HL-60 (cell line): ENCODE measurements at regions not wholly inside any gene's neighbourhood (a gene's known extent, or its start where the extent isn't known, plus 50 kb on each side); places are given as distances from the start of the nearest gene placed in this dataset.
"Not testable (repeated sequence)": the region's sequence is repeated elsewhere in the genome, so short reads cannot be mapped to it uniquely, and the experiment has no call there.

Source experiments
- DNase-seq, 2 experiments: peaks; one replicate each; pipeline ENCODE4 v3.0.0-alpha.2; 2010 to 2020; ENCODE audit warnings: low read depth in 1 of 2, low spot score in 1 of 2
- H3K27ac ChIP-seq: fragments of 250-450 bp; sonication (Bioruptor Pico); replicated peaks from 2 replicates; pipeline ENCODE4 v1.5.1; 2020; ENCODE audit warnings: mild to moderate bottlenecking, moderate library complexity
- H3K27me3 ChIP-seq: fragments of 250-450 bp; sonication (Bioruptor Pico); 2 replicates; pipeline ENCODE4 v1.5.1; 2021; ENCODE audit warnings: mild to moderate bottlenecking, moderate library complexity; ENCODE audit not compliant: insufficient read depth, poor library complexity, severe bottlenecking
- H3K4me3 ChIP-seq: replicated peaks from 2 replicates; pipeline ENCODE4 v1.5.1; 2011; ENCODE audit warnings: mild to moderate bottlenecking, control low read depth, low read length; ENCODE audit not compliant: insufficient read depth
- GABPA ChIP-seq: IDR thresholded peaks from 2 replicates; pipeline ENCODE4 v1.6.1; 2012; ENCODE audit warnings: low read depth
- POLR2AphosphoS5 ChIP-seq: IDR thresholded peaks from 2 replicates; pipeline ENCODE4 v1.6.1; 2012; ENCODE audit warnings: low read depth
- SPI1 ChIP-seq: IDR thresholded peaks from 2 replicates; pipeline ENCODE4 v1.6.1; 2012; ENCODE audit warnings: low read depth, mild to moderate bottlenecking, borderline replicate concordance
- TF ChIP-seq, protein P1 (sequence below): IDR thresholded peaks from one replicate; pipeline ENCODE4 v1.5.1; 2011; ENCODE audit warnings: low read length, control low read depth, inconsistent platforms; ENCODE audit not compliant: insufficient read depth
- TF ChIP-seq, protein P2 (sequence below): IDR thresholded peaks from 2 replicates; pipeline ENCODE4 v1.6.1; 2012; ENCODE audit warnings: low read depth; ENCODE audit not compliant: insufficient replicate concordance

DNA sequence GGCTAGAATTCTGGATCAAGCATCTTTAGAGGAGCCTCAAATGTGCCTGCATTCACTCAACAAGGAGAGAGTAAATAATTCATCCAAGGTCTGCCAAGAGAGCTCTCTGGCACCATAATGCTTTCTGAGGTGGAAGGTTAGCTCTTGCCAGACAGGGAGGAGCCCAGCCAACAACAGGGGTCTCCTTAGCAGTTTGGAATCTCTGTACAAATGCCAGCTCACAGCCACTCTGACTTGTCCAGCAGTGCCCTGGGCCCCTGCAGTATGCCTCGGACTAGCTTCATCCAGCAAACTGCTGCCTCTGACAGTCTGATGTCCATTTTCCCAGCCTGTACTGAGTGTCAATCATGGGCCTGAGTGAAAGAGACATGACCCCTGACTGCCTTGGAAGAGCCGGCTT lies 127.2 kb upstream of the SLC44A1 start:
- Histone ChIP-seq H3K27me3 (no peaks in the 10 kb centered on the region), H3K27ac (no peak overlapping the region), H3K4me3 (no peak overlapping the region)
- no peak for TF ChIP-seq POLR2AphosphoS5
- TF ChIP-seq SPI1: no peak
- TF ChIP-seq, protein P1, sequence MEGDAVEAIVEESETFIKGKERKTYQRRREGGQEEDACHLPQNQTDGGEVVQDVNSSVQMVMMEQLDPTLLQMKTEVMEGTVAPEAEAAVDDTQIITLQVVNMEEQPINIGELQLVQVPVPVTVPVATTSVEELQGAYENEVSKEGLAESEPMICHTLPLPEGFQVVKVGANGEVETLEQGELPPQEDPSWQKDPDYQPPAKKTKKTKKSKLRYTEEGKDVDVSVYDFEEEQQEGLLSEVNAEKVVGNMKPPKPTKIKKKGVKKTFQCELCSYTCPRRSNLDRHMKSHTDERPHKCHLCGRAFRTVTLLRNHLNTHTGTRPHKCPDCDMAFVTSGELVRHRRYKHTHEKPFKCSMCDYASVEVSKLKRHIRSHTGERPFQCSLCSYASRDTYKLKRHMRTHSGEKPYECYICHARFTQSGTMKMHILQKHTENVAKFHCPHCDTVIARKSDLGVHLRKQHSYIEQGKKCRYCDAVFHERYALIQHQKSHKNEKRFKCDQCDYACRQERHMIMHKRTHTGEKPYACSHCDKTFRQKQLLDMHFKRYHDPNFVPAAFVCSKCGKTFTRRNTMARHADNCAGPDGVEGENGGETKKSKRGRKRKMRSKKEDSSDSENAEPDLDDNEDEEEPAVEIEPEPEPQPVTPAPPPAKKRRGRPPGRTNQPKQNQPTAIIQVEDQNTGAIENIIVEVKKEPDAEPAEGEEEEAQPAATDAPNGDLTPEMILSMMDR: no peak
- TF ChIP-seq, protein P2, sequence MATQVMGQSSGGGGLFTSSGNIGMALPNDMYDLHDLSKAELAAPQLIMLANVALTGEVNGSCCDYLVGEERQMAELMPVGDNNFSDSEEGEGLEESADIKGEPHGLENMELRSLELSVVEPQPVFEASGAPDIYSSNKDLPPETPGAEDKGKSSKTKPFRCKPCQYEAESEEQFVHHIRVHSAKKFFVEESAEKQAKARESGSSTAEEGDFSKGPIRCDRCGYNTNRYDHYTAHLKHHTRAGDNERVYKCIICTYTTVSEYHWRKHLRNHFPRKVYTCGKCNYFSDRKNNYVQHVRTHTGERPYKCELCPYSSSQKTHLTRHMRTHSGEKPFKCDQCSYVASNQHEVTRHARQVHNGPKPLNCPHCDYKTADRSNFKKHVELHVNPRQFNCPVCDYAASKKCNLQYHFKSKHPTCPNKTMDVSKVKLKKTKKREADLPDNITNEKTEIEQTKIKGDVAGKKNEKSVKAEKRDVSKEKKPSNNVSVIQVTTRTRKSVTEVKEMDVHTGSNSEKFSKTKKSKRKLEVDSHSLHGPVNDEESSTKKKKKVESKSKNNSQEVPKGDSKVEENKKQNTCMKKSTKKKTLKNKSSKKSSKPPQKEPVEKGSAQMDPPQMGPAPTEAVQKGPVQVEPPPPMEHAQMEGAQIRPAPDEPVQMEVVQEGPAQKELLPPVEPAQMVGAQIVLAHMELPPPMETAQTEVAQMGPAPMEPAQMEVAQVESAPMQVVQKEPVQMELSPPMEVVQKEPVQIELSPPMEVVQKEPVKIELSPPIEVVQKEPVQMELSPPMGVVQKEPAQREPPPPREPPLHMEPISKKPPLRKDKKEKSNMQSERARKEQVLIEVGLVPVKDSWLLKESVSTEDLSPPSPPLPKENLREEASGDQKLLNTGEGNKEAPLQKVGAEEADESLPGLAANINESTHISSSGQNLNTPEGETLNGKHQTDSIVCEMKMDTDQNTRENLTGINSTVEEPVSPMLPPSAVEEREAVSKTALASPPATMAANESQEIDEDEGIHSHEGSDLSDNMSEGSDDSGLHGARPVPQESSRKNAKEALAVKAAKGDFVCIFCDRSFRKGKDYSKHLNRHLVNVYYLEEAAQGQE: no peak
- no peak for TF ChIP-seq GABPA
- DNase-seq: no peak

DNA sequence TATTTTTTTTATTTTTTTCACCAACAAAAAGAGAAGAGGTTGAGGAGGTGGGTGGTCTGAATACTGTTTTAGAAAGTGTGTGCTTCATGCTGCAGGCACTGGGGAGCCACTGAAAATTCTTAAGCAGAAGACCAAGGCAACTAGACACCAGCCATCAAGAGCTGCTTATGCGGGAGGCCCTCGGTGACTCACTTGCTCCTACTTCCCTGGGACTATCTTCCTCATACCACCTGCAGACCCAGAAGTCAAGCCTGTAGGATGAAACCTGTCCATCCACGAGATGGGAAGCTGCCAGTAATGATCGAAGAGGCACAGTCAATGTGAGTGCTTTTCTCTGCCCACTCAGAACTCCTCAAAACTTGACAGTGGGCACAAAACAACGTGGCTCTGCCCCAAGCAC lies 125.8 kb upstream of the SLC44A1 start:
- no peak for DNase-seq
- no peak for TF ChIP-seq SPI1
- Histone ChIP-seq H3K27me3 (no peaks in the 10 kb centered on the region), H3K27ac (no peak overlapping the region), H3K4me3 (no peak overlapping the region)

DNA sequence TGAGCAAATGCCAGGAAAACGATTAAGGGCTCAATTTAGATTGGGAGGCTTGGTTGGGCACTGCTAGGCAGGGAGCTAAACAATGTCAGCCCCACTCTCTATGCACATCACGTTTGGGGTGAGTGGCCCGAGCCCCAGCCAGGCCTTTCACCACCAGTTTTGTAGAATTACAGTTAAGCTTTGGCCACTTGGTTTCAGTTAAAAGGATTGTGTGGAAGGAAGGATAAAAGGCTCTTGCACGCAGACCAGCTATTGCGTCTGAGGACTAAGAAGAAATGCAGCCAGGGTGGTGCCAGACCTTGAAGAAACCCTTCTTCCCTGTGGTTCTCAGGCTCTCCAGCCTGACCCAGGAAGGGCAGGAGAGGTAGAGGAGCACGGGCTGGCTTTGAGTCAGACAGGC lies 125.3 kb upstream of the SLC44A1 start:
- DNase-seq: no peak

DNA sequence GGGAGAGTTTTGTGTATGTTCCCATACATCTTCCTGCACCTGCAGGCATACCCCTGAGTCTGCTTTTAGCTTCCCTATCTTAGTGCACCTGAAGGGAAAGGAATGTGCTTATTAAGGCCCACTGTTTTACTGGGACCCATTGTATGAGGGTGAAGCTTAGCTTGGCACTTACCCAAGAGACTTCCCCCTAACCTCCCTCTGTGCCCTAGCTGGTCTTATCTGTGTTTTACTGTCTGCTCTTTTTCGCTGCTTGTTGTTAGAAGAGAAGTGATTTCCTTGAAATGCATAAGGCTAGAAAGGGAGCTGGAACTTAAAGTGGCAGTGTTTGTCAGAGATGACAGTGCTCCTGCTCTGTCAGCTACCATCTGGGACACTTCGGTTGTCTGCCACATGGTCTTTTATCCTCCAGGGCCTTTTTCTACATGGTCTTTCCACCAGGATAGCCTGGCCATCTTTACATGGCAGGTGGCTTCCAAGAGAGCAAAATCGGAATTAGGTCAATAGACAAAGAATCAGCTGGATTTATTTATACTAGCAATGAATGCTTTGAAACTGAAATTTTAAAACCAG lies 122.5 kb upstream of the SLC44A1 start:
- H3K4me3 ChIP-seq: no peak overlapping the region
- no peak for DNase-seq

More for the DNA sequence above, 125.3 kb upstream of the SLC44A1 start:
- no peak for TF ChIP-seq SPI1
- TF ChIP-seq POLR2AphosphoS5: no peak
- no peak overlapping the region for H3K4me3 ChIP-seq
- no peaks in the 10 kb centered on the region for H3K27me3 ChIP-seq
- no peak overlapping the region for H3K27ac ChIP-seq

DNA sequence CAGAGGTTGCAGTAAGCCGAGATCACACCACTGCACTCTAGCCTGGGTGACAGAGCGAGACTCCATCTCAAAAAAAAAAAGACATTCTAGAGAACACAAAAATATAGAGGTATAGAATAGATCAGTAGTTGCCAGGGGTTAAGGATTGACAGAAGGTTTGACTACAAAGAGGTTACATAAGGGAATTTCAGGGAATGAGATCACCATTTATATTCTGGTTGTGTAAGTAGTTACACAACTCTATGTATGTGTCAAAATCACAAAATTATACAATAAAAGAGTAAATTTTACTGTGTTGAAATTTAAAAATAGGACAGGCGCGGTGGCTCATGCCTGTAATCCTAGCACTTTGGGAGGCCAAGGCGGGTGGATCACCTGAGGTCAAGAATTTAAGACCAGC lies 119.9 kb upstream of the SLC44A1 start:
- peak in 1 of 2 experiments; percentile 50 for DNase-seq
- not testable (repeated sequence) for H3K4me3 ChIP-seq, H3K27ac ChIP-seq, H3K27me3 ChIP-seq

More for the DNA sequence above, 122.5 kb upstream of the SLC44A1 start:
- no peaks in the 10 kb centered on the region for H3K27me3 ChIP-seq
- no peak for TF ChIP-seq GABPA
- TF ChIP-seq SPI1: no peak
- TF ChIP-seq POLR2AphosphoS5: no peak
- TF ChIP-seq, protein P1: no peak
- TF ChIP-seq, protein P2: no peak
- no peak overlapping the region for H3K27ac ChIP-seq
